Loucy (cell line): ENCODE measurements at regions not wholly inside any gene's neighbourhood (a gene's known extent, or its start where the extent isn't known, plus 50 kb on each side); places are given as distances from the start of the nearest gene placed in this dataset.

ENCODE experiments used
- H2AFZ ChIP-seq: fragments of 200-600 bp; sonication (generic); 2 replicates; pipeline ENCODE4 v1.6.0; 2016; ENCODE audit warnings: antibody characterized with exemption, mild to moderate bottlenecking, low read length, moderate library complexity
- H3F3A ChIP-seq: fragments of 200-600 bp; 2 replicates; pipeline ENCODE4 v1.6.0; 2016; ENCODE audit warnings: antibody characterized with exemption, low read depth, mild to moderate bottlenecking
- H3K27me3 ChIP-seq: fragments of 200-600 bp; sonication (generic); 2 replicates; pipeline ENCODE4 v1.6.1; 2014; ENCODE audit warnings: low read length, mild to moderate bottlenecking; ENCODE audit not compliant: insufficient read depth, poor library complexity, severe bottlenecking
- H3K36me3 ChIP-seq: fragments of 200-600 bp; sonication (generic); 2 replicates; pipeline ENCODE4 v1.6.1; 2016; ENCODE audit warnings: low read length; ENCODE audit not compliant: insufficient read depth
- H3K4me1 ChIP-seq: fragments of 200-600 bp; sonication (generic); 2 replicates; pipeline ENCODE4 v1.5.1; 2014; ENCODE audit warnings: low read length, mild to moderate bottlenecking; ENCODE audit not compliant: insufficient read depth, poor library complexity, severe bottlenecking
- H3K4me2 ChIP-seq: fragments of 200-600 bp; sonication (generic); 2 replicates; pipeline ENCODE4 v1.6.0; 2014; ENCODE audit warnings: antibody characterized with exemption, low read length, low read depth, mild to moderate bottlenecking; ENCODE audit not compliant: poor library complexity, severe bottlenecking
- H3K4me3 ChIP-seq: fragments of 200-600 bp; sonication (generic); 2 replicates; pipeline ENCODE4 v1.5.1; 2014; ENCODE audit warnings: low read length, mild to moderate bottlenecking, mixed read lengths; ENCODE audit not compliant: poor library complexity, severe bottlenecking
- H3K79me2 ChIP-seq: fragments of 200-600 bp; sonication (generic); 2 replicates; pipeline ENCODE4 v1.6.1; 2014; ENCODE audit warnings: low read length; ENCODE audit not compliant: insufficient read depth
- H3K9ac ChIP-seq: fragments of 200-600 bp; sonication (generic); 2 replicates; pipeline ENCODE4 v1.6.0; 2014; ENCODE audit warnings: mild to moderate bottlenecking, low read depth, low read length, moderate library complexity; ENCODE audit not compliant: poor library complexity, severe bottlenecking
- H3K9me2 ChIP-seq: fragments of 200-600 bp; sonication (generic); replicated peaks from 2 replicates; pipeline ENCODE4 v1.6.1; 2016; ENCODE audit warnings: low read depth, low read length, mixed read lengths
- H3K9me3 ChIP-seq: fragments of 200-600 bp; sonication (generic); 2 replicates; pipeline ENCODE4 v1.6.1; 2014; ENCODE audit warnings: mild to moderate bottlenecking, antibody characterized with exemption, low read length, low read depth; ENCODE audit not compliant: insufficient read depth
- H4K20me1 ChIP-seq: fragments of 200-600 bp; sonication (generic); 2 replicates; pipeline ENCODE4 v1.6.0; 2014; ENCODE audit warnings: antibody characterized with exemption, low read length, mild to moderate bottlenecking; ENCODE audit not compliant: insufficient read depth, poor library complexity, severe bottlenecking
- EZH2phosphoT487 ChIP-seq: fragments of 200-600 bp; IDR thresholded peaks from 2 replicates; pipeline ENCODE4 v1.6.1; 2018; ENCODE audit warnings: antibody characterized with exemption, mild to moderate bottlenecking, moderate library complexity, borderline replicate concordance
- TF ChIP-seq, protein P1 (sequence below): fragments of 200-600 bp; sonication (generic); conservative IDR thresholded peaks from 2 replicates; pipeline ENCODE4 v1.5.1; 2014; ENCODE audit warnings: mild to moderate bottlenecking, antibody characterized with exemption, low read length

DNA sequence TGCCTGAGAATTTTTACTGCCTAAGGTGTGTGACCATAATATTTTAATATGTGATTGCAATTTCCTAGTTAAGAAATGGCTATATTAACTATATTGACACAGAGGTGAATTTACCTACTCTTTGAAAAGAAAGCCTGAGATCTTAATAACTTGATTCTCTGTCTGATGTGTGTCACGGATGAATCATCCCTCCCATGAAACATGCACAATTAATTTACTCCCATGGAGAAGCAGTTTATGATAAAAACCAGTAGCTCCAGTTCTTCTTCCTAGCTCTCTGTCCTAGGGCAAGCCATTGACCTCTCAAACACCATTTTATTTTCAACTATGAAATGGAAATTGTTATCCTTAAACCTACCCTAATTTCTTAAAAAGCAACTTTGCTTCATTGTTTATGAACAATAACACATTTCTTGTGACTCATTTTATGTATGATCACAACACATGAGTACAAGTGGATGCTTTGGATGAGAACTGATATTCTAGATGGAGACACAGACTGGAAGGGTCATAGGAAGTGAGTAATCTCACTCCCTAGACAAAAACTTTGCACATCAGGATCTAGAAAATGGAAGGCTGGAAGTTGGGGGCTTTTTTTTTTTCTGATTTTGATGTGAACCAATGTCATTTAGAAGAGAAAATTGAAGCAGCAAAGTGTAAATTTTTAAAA, 438.3 kb downstream of the GPAT3 start:
- Histone ChIP-seq H3K4me2 (no peak overlapping the region), H3K9me2 (no peaks in the 10 kb centered on the region; the same call in 1 of the 2 replicates), H4K20me1 (no peaks in the 10 kb centered on the region), H3K4me1 (no peaks in the 10 kb centered on the region), H3K4me3 (no peak overlapping the region), H3K79me2 (no peaks in the 10 kb centered on the region), H3K9me3 (no peaks in the 10 kb centered on the region), H3K9ac (no peak overlapping the region), H3F3A (no peaks in the 10 kb centered on the region), H3K36me3 (no peaks in the 10 kb centered on the region), H2AFZ (no peak overlapping the region), H3K27me3 (no peaks in the 10 kb centered on the region)
- TF ChIP-seq, protein P1, sequence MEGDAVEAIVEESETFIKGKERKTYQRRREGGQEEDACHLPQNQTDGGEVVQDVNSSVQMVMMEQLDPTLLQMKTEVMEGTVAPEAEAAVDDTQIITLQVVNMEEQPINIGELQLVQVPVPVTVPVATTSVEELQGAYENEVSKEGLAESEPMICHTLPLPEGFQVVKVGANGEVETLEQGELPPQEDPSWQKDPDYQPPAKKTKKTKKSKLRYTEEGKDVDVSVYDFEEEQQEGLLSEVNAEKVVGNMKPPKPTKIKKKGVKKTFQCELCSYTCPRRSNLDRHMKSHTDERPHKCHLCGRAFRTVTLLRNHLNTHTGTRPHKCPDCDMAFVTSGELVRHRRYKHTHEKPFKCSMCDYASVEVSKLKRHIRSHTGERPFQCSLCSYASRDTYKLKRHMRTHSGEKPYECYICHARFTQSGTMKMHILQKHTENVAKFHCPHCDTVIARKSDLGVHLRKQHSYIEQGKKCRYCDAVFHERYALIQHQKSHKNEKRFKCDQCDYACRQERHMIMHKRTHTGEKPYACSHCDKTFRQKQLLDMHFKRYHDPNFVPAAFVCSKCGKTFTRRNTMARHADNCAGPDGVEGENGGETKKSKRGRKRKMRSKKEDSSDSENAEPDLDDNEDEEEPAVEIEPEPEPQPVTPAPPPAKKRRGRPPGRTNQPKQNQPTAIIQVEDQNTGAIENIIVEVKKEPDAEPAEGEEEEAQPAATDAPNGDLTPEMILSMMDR: no peak
- no peak for TF ChIP-seq EZH2phosphoT487

DNA sequence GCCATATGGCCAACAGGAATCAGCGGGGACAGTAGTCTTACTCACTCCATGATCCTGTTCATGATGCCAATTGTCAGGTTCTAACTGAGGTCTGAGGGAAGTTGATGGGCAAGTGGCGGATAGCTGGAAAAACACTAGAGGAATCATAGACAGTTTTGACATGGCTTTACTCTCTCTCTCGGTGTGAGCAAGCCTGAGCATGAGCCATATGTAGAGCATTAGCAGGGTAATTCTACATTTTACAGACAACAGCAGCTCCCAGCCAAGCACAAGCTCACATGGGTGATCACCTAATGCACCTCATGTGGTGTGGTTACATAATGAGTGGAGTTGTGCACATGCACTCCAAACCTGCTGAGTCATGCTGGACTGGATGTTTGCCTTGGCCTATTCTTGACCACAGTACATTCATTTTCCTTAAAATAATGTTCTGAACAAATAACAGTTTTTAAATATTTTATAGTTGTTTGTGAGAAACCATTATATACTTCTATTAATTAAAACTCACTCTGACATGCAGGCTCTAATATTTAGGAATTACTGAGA, 429.2 kb downstream of the GPAT3 start:
- Histone ChIP-seq H3K27me3 (no peaks in the 10 kb centered on the region), H3K79me2 (no peaks in the 10 kb centered on the region), H3K9me3 (0 out of 2 replicates have a peak, but pooled peaks cover 6% of the 10 kb centered on the region), H3K9ac (no peak overlapping the region), H3K4me2 (no peak overlapping the region), H3K4me1 (no peaks in the 10 kb centered on the region), H3K9me2 (no peaks in the 10 kb centered on the region), H3F3A (no peaks in the 10 kb centered on the region), H2AFZ (no peak overlapping the region), H3K4me3 (no peak overlapping the region), H3K36me3 (no peaks in the 10 kb centered on the region), H4K20me1 (no peaks in the 10 kb centered on the region)
- TF ChIP-seq, protein P1: no peak
- no peak for TF ChIP-seq EZH2phosphoT487

- Histone ChIP-seq H3F3A (no peaks in the 10 kb centered on the region), H3K36me3 (no peaks in the 10 kb centered on the region), H3K79me2 (no peaks in the 10 kb centered on the region), H3K4me1 (no peaks in the 10 kb centered on the region), H3K4me2 (no peak overlapping the region), H2AFZ (no peak overlapping the region), H3K9ac (no peak overlapping the region), H3K27me3 (no peaks in the 10 kb centered on the region), H3K9me3 (0 out of 2 replicates have a peak, but pooled peaks cover 6% of the 10 kb centered on the region), H3K4me3 (no peak overlapping the region), H4K20me1 (no peaks in the 10 kb centered on the region), H3K9me2 (no peaks in the 10 kb centered on the region)
- TF ChIP-seq, protein P1: no peak
- TF ChIP-seq EZH2phosphoT487: no peak
These were observed 426.6 kb downstream of the GPAT3 start for GRCh38 chr4:83962492-83962891.
